Astrocyte (in vitro differentiated cells and primary cell): ENCODE measurements at regions not wholly inside any gene's neighbourhood (a gene's known extent, or its start where the extent isn't known, plus 50 kb on each side); places are given as distances from the start of the nearest gene placed in this dataset.

Experiments
- CTCF ChIP-seq: IDR thresholded peaks from 2 replicates; pipeline ENCODE4 v1.5.1; 2011; ENCODE audit warnings: low read depth, mild to moderate bottlenecking, inconsistent platforms, low read length, moderate library complexity; ENCODE audit not compliant: insufficient read depth
- EZH2 ChIP-seq: IDR thresholded peaks from 2 replicates; pipeline ENCODE4 v1.6.1; 2012; ENCODE audit warnings: mild to moderate bottlenecking, low read length, inconsistent platforms; ENCODE audit not compliant: insufficient read depth

GRCh38 chr6:16819752-16820151 is 58.5 kb upstream of the ATXN1 start:
- no peak for TF ChIP-seq CTCF
- no peak for TF ChIP-seq EZH2
